ENCODE measurements at regions not wholly inside any gene's neighbourhood (a gene's known extent, or its start where the extent isn't known, plus 50 kb on each side); places are given as distances from the start of the nearest gene placed in this dataset.

DNA sequence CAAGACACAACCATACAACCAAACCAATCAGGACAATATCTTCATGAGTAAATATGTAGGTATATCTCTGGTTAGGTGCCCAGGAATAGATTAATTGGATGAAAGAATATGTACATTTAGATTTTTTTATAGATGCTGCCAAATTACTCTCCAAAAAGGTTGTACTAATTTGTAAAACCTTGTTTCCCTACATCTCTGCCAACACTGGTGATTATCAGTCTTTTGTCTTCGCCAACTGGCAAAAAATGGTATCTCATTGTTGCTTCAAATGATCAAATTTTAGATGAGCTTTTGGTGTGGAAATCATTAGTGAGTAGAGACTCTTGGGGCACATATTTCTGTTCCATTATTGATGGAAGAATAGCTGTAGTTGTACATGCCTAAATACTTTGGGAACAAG, 90.7 kb upstream of the ELL2 start:
- no peak for TF ChIP-seq YY1 (IDR thresholded peaks at IDR 0.05; ENCODE audit: extremely low read depth, insufficient replicate concordance, low read depth, low read length)
- TF ChIP-seq SP1 (IDR thresholded peaks at IDR 0.05; ENCODE audit: low read depth), result no peak
- TF ChIP-seq, protein P1, sequence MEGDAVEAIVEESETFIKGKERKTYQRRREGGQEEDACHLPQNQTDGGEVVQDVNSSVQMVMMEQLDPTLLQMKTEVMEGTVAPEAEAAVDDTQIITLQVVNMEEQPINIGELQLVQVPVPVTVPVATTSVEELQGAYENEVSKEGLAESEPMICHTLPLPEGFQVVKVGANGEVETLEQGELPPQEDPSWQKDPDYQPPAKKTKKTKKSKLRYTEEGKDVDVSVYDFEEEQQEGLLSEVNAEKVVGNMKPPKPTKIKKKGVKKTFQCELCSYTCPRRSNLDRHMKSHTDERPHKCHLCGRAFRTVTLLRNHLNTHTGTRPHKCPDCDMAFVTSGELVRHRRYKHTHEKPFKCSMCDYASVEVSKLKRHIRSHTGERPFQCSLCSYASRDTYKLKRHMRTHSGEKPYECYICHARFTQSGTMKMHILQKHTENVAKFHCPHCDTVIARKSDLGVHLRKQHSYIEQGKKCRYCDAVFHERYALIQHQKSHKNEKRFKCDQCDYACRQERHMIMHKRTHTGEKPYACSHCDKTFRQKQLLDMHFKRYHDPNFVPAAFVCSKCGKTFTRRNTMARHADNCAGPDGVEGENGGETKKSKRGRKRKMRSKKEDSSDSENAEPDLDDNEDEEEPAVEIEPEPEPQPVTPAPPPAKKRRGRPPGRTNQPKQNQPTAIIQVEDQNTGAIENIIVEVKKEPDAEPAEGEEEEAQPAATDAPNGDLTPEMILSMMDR (IDR thresholded peaks at IDR 0.05 in 2 of 3, conservative IDR thresholded peaks at IDR 0.05 in 1 of 3; ENCODE audit: borderline replicate concordance in 1 of 3, insufficient read depth in 1 of 3, low read depth in 2 of 3, low read length in 2 of 3), result no peak
- TF ChIP-seq POLR2A (IDR thresholded peaks at IDR 0.05; ENCODE audit: borderline replicate concordance, extremely low read depth, insufficient read depth, insufficient read length), result no peak
- no peak for TF ChIP-seq POLR2AphosphoS5 (IDR thresholded peaks at IDR 0.05; ENCODE audit: low read depth, low read length)
- TF ChIP-seq JUND (IDR thresholded peaks at IDR 0.05), result no peak

Data from HCT116 (cell line).